ENCODE measurements at regions not wholly inside any gene's neighbourhood (a gene's known extent, or its start where the extent isn't known, plus 50 kb on each side); places are given as distances from the start of the nearest gene placed in this dataset.

DNA sequence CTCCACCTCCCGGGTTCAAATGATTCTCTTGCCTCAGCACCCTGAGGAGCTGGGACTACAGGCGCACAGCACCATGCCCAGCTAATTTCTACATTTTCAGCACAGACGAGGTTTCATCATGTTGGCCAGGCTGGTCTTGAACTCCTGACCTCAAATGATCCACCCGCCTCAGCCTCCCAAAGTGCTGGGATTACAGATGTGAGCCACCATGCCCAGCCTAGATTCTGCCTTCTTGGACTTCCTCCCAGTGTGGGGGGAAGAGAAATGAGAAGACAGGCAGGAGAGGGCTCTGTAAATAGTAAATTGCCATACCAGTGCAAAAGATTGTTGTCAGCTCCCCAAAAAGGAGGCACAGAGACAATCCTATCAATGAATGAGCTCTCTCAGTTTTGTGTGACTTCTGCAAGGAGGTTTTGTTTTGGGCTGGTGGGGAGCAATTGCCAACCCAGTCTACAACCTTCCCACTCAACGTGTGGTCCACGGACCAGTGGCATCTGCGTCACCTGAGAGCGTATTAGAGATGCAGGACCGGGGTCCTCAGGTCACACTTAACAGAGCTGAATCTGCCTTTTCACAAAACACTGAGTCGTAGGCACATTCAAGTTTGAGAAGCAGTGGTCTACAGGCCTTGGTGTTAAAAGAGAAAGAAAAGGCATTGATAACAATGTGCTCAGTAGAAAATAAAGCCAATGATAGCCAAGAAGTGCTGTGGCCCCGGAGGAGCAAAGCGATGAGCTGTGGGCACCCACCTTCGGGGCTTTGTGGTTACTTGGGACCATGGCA is 78.1 kb downstream of the MYCN start:
- TF ChIP-seq POLR2AphosphoS5 (IDR thresholded peaks at IDR 0.05; ENCODE audit: insufficient read depth in 1 of 2, low read depth in 1 of 2) (no peak), POLR2A (IDR thresholded peaks at IDR 0.05) (no peak)
- TF ChIP-seq, protein P1, sequence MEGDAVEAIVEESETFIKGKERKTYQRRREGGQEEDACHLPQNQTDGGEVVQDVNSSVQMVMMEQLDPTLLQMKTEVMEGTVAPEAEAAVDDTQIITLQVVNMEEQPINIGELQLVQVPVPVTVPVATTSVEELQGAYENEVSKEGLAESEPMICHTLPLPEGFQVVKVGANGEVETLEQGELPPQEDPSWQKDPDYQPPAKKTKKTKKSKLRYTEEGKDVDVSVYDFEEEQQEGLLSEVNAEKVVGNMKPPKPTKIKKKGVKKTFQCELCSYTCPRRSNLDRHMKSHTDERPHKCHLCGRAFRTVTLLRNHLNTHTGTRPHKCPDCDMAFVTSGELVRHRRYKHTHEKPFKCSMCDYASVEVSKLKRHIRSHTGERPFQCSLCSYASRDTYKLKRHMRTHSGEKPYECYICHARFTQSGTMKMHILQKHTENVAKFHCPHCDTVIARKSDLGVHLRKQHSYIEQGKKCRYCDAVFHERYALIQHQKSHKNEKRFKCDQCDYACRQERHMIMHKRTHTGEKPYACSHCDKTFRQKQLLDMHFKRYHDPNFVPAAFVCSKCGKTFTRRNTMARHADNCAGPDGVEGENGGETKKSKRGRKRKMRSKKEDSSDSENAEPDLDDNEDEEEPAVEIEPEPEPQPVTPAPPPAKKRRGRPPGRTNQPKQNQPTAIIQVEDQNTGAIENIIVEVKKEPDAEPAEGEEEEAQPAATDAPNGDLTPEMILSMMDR (IDR thresholded peaks at IDR 0.05), result no peak
